A673 (cell line): ENCODE measurements at regions not wholly inside any gene's neighbourhood (a gene's known extent, or its start where the extent isn't known, plus 50 kb on each side); places are given as distances from the start of the nearest gene placed in this dataset.

ENCODE experiments used
- EZH2 ChIP-seq: fragments of 200-600 bp; sonication (generic); IDR thresholded peaks from 2 replicates; pipeline ENCODE4 v1.6.1; 2017; ENCODE audit warnings: borderline replicate concordance, low read depth, mild to moderate bottlenecking, mixed read lengths, antibody characterized with exemption, low read length; ENCODE audit not compliant: poor library complexity, severe bottlenecking
- TF ChIP-seq, protein P1 (sequence below): fragments of 300-800, 200-600 bp; sonication (generic); conservative IDR thresholded peaks from 2 replicates; pipeline ENCODE4 v1.5.1; 2017; ENCODE audit warnings: low read depth, mild to moderate bottlenecking, antibody characterized with exemption, low read length, moderate library complexity, mixed read lengths

DNA sequence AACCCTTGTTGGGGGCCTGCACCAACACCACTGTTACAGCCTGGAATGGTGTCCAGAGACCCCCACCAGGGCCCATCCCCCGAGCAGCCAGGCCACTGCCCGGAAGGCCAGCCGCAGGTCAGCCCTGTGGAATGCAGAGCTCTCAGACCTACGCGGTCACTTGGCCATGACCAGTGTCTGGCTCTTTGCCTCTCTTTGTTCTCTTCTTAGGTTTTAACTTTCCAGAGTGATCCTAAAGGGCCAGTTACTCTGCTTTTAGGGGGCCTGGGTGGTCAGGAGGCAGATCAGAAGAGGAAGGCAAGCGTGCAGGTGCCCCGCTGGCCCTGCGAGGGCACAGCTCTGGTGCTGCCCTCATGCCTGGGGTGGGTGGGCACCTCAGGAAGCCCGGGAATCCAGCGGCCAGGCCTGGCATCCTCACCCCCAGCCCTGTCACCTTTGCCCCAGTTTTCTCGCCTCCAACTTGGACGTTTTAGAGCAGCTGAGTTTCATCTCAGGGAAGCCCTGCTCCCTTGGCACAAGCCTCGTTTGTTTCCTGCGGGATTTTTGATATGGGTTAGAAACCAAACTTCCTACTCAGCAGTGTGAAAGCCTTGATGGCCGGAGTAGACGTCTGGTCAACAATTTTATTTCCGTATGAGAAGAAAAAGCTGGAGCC, 62.5 kb upstream of the CHST15 start:
- TF ChIP-seq, protein P1, sequence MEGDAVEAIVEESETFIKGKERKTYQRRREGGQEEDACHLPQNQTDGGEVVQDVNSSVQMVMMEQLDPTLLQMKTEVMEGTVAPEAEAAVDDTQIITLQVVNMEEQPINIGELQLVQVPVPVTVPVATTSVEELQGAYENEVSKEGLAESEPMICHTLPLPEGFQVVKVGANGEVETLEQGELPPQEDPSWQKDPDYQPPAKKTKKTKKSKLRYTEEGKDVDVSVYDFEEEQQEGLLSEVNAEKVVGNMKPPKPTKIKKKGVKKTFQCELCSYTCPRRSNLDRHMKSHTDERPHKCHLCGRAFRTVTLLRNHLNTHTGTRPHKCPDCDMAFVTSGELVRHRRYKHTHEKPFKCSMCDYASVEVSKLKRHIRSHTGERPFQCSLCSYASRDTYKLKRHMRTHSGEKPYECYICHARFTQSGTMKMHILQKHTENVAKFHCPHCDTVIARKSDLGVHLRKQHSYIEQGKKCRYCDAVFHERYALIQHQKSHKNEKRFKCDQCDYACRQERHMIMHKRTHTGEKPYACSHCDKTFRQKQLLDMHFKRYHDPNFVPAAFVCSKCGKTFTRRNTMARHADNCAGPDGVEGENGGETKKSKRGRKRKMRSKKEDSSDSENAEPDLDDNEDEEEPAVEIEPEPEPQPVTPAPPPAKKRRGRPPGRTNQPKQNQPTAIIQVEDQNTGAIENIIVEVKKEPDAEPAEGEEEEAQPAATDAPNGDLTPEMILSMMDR: no peak
- TF ChIP-seq EZH2: no peak
